ENCODE measurements at regions not wholly inside any gene's neighbourhood (a gene's known extent, or its start where the extent isn't known, plus 50 kb on each side); places are given as distances from the start of the nearest gene placed in this dataset.

DNA sequence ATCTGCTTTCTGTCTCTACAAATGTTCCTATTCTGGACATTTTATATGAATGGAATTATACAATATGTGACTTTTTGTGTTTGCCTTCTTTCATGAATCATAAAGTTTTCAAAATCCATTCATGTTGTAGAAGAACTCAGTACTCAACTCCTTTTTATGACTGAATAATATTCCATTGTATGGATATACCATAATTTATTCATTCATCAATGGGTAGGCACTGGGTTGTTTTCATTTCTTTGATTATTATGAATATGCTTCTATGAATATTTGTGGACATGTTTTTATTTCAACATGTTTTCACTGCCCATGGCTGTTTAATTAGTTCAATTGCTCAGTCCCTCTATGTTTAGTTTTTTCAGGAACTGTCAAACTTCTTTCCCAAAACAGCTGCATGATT, 76.5 kb upstream of the GTSF1L start:
- no peak for DNase-seq (ENCODE audit: low read depth)

DNA sequence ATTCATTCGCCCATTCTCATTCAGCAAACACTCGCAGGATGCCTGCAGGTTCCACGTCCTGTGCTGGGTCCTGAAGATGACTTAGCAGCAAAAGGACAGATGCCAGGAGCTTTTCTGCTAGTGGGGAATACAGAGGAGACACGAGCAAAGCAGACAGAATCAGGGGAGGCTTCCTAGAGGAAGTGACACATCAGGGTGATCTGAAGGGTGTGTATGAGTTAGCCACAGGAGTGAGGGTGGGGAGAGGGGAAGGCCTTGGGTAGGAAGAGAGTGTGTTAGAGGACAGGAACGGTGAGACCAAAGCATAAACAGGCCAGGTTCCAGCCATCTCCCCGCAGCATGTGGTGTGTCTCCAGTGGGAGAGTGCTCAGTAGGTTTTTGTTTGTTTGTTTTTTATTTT, 73.4 kb upstream of the GTSF1L start:
- DNase-seq (ENCODE audit: low read depth), result no peak

DNA sequence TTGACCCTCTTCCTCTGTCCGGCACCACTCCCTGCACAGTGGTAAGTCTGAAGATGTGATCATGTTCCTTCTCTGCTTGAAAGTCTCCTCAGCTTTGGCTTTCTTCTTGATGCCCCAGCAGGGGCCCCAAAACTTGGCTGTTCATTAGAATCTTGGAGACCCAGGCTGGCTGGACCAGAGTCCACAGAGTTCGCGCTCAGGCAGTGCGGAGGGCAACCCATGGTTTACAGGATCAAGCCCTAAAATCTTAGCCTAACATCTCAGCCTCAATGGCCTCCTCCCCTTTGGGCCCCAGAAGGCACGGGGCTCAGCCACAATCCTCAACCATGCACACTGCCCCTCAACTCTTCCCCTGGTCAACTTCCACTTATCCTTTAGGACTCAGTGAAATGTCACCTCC, 72.9 kb upstream of the GTSF1L start:
- DNase-seq (ENCODE audit: low read depth), result no peak

DNA sequence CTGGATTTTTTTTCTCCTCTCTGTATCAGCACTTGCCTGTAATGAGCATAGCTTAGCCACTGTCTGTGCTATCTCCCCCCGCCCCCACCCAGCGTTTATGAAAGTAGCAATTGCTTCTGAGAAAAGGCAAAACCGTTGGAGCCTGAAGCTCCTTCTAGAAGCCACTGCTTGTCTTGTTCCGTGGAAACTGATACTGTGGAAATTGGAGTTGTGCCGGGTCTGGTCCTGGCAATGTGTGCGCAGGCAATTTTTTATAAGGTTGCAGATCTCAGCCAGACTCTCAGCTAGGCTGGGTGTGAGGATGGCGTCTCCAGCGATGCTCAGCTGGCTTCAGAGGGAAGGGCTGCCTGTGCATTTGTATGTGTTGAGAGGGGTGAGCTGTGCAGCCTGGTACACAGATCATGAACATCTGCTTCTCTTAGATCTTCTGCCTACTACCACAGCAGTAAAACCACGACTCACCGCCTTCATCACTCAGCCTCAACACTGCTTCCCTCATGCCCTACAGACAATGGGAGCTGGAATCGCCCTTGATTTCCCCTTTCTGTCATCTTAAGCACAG, 72.4 kb upstream of the GTSF1L start:
- no peak for DNase-seq (ENCODE audit: low read depth)

DNA sequence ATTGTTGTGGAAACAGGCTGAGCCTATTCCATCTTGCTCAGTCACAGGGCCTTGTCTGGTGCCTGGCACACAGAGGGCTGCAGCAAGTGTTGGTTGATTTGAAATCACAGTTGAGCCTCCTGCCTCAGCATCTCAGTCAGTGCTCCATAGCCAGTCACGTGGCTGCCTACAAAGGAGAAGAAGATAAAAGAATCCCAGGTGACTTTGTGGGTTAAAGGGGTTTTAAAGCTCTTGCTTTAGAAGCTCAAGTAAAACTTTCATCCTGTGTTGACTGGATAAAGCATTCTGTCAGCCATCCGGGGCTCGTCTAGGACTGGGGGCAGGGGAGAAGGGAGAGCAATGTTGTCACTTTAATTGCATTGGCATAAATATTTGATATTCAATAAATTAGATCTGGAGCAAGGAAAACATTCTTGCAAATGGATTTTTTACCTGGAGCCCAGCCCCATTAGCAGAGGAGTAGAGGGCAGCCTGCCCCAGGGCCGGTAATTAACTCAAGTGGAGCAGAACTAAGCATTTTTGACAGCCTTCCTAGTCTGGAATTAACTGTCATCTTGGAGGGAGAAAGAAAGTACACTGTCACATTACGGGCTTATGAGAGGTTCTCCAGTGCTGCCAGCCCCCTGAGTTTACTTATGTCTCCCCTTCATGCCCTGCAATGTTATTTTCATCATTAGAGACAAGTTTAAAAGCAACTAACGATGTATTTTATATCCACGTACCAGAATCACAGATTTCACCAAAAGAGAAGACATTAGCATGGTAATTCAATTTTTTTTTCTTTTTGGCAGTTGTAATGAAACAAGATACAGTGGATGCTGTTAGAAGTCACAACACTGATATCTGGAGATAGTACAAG, 71.7 kb upstream of the GTSF1L start:
- no peak for DNase-seq (ENCODE audit: low read depth)

DNA sequence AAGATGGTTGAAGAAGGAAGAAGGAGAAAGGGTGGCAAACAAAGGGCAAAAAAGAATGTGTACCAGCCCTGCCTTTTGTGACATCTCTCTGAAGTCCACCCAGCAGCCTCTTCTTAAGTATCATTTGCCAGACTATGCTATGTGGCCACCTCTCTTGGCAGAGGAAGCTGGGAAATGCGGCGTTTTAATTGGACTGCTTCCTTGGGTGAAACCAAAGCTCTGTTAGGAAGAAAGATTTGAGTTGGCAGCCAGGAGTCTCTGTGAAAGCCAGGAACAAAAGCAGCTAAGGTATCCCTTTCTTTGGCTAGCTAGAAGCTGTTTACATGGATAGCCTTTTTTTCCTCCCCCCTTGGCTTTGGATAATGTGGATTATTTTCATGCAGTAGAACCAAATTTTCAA, 67.5 kb upstream of the GTSF1L start:
- DNase-seq (ENCODE audit: low read depth), result no peak

DNA sequence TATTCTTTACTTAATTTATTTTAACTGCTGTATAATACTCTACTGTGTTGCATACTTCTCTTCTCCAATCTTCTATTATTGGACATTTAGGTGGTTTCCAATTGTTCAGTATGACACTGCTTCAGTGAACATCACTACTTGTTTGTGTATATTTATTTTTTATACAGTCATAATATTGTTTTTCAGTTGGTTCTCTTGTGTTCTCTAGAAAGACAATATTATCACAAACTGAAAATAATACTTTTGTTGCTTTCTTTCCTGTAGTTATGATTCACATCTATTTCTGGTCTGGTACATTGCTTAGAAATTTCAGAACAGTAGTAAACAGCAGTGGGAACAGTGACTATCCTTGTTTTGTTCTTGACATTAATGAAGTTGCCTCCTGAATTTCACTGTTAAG, 62.8 kb upstream of the GTSF1L start:
- DNase-seq (ENCODE audit: low read depth), result no peak

DNA sequence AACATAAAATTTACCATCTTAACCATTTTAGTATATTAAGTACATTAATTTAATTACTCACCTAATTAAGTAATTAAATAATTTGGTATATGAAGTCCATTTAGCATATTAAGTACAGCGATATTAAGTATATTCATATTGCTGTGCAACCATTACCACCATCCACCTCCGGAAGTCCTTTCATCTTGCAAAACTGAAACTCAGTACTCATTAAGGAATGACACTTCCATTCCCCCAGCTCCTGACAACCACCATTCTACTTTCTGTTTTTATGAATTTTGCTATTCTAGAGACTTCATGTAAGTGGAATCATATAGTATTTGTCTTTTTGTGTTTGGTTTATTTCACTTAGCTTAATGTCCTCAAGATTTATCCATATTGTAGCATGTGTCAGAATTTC, 61.1 kb upstream of the GTSF1L start:
- no peak for DNase-seq (ENCODE audit: low read depth)

DNA sequence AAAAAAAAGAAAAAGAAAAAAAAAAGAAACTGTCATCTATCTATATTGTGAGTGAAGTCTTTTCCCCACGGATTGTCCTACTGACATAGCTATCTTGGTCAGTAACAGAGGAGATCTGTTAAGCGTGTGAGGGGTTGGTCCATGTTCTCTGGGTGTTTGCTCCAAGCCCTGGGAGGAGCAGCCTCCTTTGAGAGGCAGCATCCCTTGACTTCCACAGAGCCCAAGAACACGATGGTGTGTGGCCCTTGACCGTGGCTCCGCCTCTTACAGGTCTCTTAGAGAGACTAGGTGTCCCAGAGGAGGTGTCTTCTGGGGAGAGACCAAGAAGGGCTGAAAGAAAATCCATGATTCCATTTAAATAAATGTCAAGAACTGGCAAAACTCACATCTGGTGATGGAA, 60.1 kb upstream of the GTSF1L start:
- DNase-seq (ENCODE audit: low read depth), result no peak

DNA sequence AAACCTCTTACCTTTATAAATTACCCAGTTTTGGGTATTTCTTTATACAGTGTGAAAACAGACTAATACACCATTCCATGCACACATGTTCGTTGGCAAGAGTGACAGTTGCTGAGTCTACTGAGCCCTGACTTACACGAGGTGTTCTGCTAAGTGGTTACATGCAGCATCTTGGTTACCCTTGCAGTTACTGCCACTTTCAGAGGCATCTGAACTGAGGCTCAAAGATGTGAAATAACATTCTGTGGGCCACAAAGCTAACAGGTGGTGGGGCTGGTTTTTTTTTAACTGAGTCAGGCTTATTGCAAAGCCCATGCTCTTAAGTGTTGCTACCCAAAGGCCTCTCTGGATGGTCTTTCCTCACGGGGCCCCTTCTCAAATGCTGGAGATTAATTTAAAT, 54.4 kb upstream of the GTSF1L start:
- no peak for DNase-seq (ENCODE audit: low read depth)

DNA sequence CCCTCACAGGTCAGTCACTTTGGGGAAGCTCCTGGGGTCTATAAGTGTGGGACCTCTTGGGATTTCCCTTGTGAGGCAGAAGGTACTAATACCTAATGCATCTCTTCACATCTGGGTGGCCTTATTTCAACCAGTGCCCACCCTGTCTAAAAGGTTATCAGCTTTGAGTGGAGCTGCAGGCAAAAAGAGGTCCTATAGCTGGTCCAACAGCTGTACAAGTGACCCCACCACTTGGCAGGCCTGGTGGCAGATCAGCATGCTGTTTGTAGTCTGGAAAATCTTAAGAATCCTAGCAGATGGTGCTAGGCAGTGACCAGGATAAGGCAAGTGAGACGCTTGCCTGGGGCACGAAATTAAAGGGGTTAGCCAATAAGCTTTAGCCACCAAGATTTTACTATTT, 51.6 kb upstream of the GTSF1L start:
- DNase-seq (ENCODE audit: low read depth), result no peak

DNA sequence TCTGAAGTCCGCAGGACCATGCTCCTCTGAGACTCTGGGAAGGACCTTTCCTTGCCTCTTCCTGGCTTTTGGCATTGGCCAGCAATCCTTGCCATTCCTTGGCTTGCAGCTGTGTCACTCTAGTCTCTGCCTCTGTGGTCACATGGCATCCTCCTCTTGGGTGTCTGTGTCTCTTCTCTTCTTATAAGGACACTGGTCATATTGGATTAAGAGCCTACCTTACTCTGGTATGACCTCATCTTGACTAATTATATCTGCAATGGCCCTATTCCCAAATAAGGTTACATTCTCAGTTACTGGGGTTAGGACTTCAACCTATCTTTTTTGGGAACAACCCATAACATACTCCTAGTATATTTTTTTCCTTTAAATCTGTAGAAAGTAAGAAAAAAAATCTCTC, 49.9 kb upstream of the GTSF1L start:
- no peak for DNase-seq (ENCODE audit: low read depth)

All from activated T-cell treated with anti-CD3 and anti-CD28 coated beads for 1 hour (primary cell).